GM12878 (cell line): ENCODE measurements at regions not wholly inside any gene's neighbourhood (a gene's known extent, or its start where the extent isn't known, plus 50 kb on each side); places are given as distances from the start of the nearest gene placed in this dataset.

Source experiments
- ATAC-seq: fragments of 200-7000 bp; cut with Tn5 transposase; 3 replicates; pipeline ENCODE4 v1.9.1; 2020; ENCODE audit warnings: mild to moderate bottlenecking, moderate library complexity
- BruUV-seq: library from RNA; stranded (reverse); fragments of 400-500 nt; replicated peaks from 2 replicates; lab custom pipeline; 2021; lab: Mats Ljungman, UMichigan
- CTCF ChIA-PET: fragments of 300-600 bp; sonication (Branson Sonifier 250); formaldehyde crosslinking; extraction: SDS; loops from one replicate; lab custom pipeline; 2021; ENCODE audit warnings: inconsistent platforms; lab: Yijun Ruan, JAX
- POLR2A ChIA-PET: fragments of 350-600 bp; formaldehyde crosslinking; extraction: SDS; loops from one replicate; lab custom pipeline; 2021; ENCODE audit warnings: inconsistent platforms; lab: Charles Lee
- RAD21 ChIA-PET: fragments of 300-600 bp; sonication (Branson Sonifier 250); formaldehyde crosslinking; loops from one replicate; lab custom pipeline; 2023; ENCODE audit warnings: antibody characterized with exemption; ENCODE audit not compliant: unreplicated experiment; lab: Charles Lee
- SMC1A ChIA-PET: fragments of 300-600 bp; sonication (Branson Sonifier 250); formaldehyde crosslinking; loops from one replicate; lab custom pipeline; 2023; ENCODE audit not compliant: unreplicated experiment, uncharacterized antibody; lab: Charles Lee
- DNase-seq: peaks from one replicate; pipeline ENCODE4 v3.0.0-alpha.2; 2011; ENCODE audit warnings: low read depth, low spot score
- FAIRE-seq: peaks from 3 replicates; lab custom pipeline; 2011; peaks lifted over from hg19 to GRCh38; lab: Jason Lieb, UNC
- H2AFZ ChIP-seq: 2 replicates; pipeline ENCODE4 v1.6.0; 2011; ENCODE audit warnings: low read depth, low read length, control low read depth; ENCODE audit not compliant: control insufficient read depth
- H3K27ac ChIP-seq: 2 replicates; pipeline ENCODE4 v1.5.1; 2011; ENCODE audit warnings: control low read depth; ENCODE audit not compliant: control insufficient read depth, insufficient read depth
- H3K27me3 ChIP-seq, 2 experiments: replicated peaks in 1 of 2; 2 replicates each; pipeline versions ENCODE4 v1.6.0 to v1.6.1; 2011; ENCODE audit warnings: low read length in 1 of 2; ENCODE audit not compliant: control insufficient read depth in 2 of 2, insufficient read depth in 2 of 2
- H3K36me3 ChIP-seq, 2 experiments: 2 replicates each; pipeline ENCODE4 v1.5.1; 2011; ENCODE audit warnings: low read length in 1 of 2; ENCODE audit not compliant: control insufficient read depth in 2 of 2, insufficient read depth in 2 of 2
- H3K4me1 ChIP-seq: 2 replicates; pipeline ENCODE4 v1.6.1; 2011; ENCODE audit warnings: mild to moderate bottlenecking, low read length, moderate library complexity, mixed read lengths; ENCODE audit not compliant: control insufficient read depth, insufficient read depth
- H3K4me2 ChIP-seq: 2 replicates; pipeline ENCODE4 v1.6.0; 2011; ENCODE audit warnings: control low read depth; ENCODE audit not compliant: control insufficient read depth, insufficient read depth
- H3K4me3 ChIP-seq: fragments of 200-600 bp; sonication (generic); 2 replicates; pipeline ENCODE4 v1.5.1; 2016
- H3K79me2 ChIP-seq: 2 replicates; pipeline ENCODE4 v1.6.0; 2011; ENCODE audit warnings: low read length; ENCODE audit not compliant: control insufficient read depth, insufficient read depth
- H3K9ac ChIP-seq: 2 replicates; pipeline ENCODE4 v1.8.0; 2011; ENCODE audit warnings: low read length, control low read depth, mixed read lengths; ENCODE audit not compliant: control insufficient read depth, insufficient read depth
- H3K9me3 ChIP-seq: replicated peaks from 3 replicates; pipeline ENCODE4 v1.5.1; 2011; ENCODE audit warnings: mild to moderate bottlenecking, low read length; ENCODE audit not compliant: control insufficient read depth, insufficient read depth
- H4K20me1 ChIP-seq: 2 replicates; pipeline ENCODE4 v1.6.0; 2011; ENCODE audit not compliant: control insufficient read depth, insufficient read depth
- GABPA ChIP-seq: IDR thresholded peaks from 2 replicates; pipeline ENCODE4 v1.6.1; 2014; ENCODE audit warnings: antibody characterized with exemption, low read depth, mild to moderate bottlenecking, inconsistent platforms
- JUNB ChIP-seq: IDR thresholded peaks from 2 replicates; pipeline ENCODE4 v1.6.1; 2016; ENCODE audit warnings: antibody characterized with exemption, mild to moderate bottlenecking
- MEF2B ChIP-seq: fragments of 450-650 bp; IDR thresholded peaks from 2 replicates; pipeline ENCODE4 v1.6.1; 2018; ENCODE audit warnings: mild to moderate bottlenecking, moderate library complexity; ENCODE audit not compliant: partially characterized antibody, poor library complexity, severe bottlenecking
- MTA3 ChIP-seq: IDR thresholded peaks from 2 replicates; pipeline ENCODE4 v1.6.1; 2012; ENCODE audit warnings: low read length, inconsistent platforms, borderline replicate concordance
- RBBP5 ChIP-seq: fragments of 200-600 bp; sonication (generic); conservative IDR thresholded peaks from 2 replicates; pipeline ENCODE4 v1.6.1; 2016
- RELB ChIP-seq: fragments of 450-650 bp; IDR thresholded peaks from 2 replicates; pipeline ENCODE4 v1.6.1; 2017; ENCODE audit warnings: low read depth, mild to moderate bottlenecking, moderate library complexity
- TARDBP ChIP-seq: IDR thresholded peaks from 2 replicates; pipeline ENCODE4 v1.6.1; 2016; ENCODE audit warnings: borderline replicate concordance
- ZNF384 ChIP-seq: IDR thresholded peaks from 2 replicates; pipeline ENCODE4 v1.6.1; 2012; ENCODE audit warnings: low read depth, mild to moderate bottlenecking, low read length, improper control_type of control experiment, borderline replicate concordance
- ZNF687 ChIP-seq: fragments of 450-650 bp; IDR thresholded peaks from 2 replicates; pipeline ENCODE4 v1.6.1; 2017; ENCODE audit warnings: mild to moderate bottlenecking, moderate library complexity
- WGBS: methylation state at CpG from one replicate; pipeline ENCODE4 v1.1.6; 2016; ENCODE audit warnings: low lambda C conversion rate; ENCODE audit not compliant: insufficient replicate concordance, insufficient coverage; ENCODE audit errors: missing lambda C conversion rate; 5-methylcytosine and 5-hydroxymethylcytosine counted together
- in situ Hi-C: fragments of 300-500 bp; cut with MboI; formaldehyde crosslinking; loops from 9 replicates; pipeline ENCODE4 v1.14.3; 2018; ENCODE audit warnings: mixed read lengths
- intact Hi-C: fragments of 100-400 bp; cut with micrococcal nuclease; formaldehyde crosslinking; loops from one replicate; pipeline ENCODE4 v1.14.2; 2022; ENCODE audit not compliant: unreplicated experiment

GRCh38 chr14:82740547-82740946 lies 1206.9 kb upstream of the SEL1L start:
- 13% methylated on average over 4 of the region's 4 CpGs for WGBS
- no TSS peak for BruUV-seq
- Histone ChIP-seq H4K20me1 (no peaks in the 10 kb centered on the region), H3K79me2 (no peaks in the 10 kb centered on the region), H3K4me2 (no peak overlapping the region), H3K9ac (no peak overlapping the region), H2AFZ (no peak overlapping the region), H3K27ac (no peak overlapping the region), H3K27me3 (no peaks in the 10 kb centered on the region), H3K4me1 (no peaks in the 10 kb centered on the region), H3K4me3 (no peak overlapping the region), H3K36me3 (no peaks in the 10 kb centered on the region), H3K9me3 (no peaks in the 10 kb centered on the region)
- CTCF ChIA-PET, result no interaction called here
- intact Hi-C loops, result no loop called here
- DNase-seq (no peak), FAIRE-seq (no peak), ATAC-seq (no peak)
- TF ChIP-seq JUNB (no peak), TARDBP (no peak), RELB (no peak)
- SMC1A ChIA-PET, result no interaction called here
- POLR2A ChIA-PET, result no interaction called here
- in situ Hi-C loops, result no loop called here
- RAD21 ChIA-PET, result no interaction called here

GRCh38 chr14:82755476-82755875 lies 1221.8 kb upstream of the SEL1L start:
- ChIA-PET SMC1A (no interaction called here), RAD21 (no interaction called here), POLR2A (no interaction called here), CTCF (no interaction called here)
- WGBS, result 10% methylated on average over 3 of the region's 3 CpGs
- H2AFZ ChIP-seq, result no peak overlapping the region
- no peaks in the 10 kb centered on the region for H3K36me3 ChIP-seq
- no peaks in the 10 kb centered on the region for H3K27me3 ChIP-seq
- no peak overlapping the region for H3K4me2 ChIP-seq
- H3K9ac ChIP-seq, result no peak overlapping the region
- DNase-seq, result no peak
- H3K79me2 ChIP-seq, result no peaks in the 10 kb centered on the region
- no peaks in the 10 kb centered on the region for H3K4me1 ChIP-seq
- H4K20me1 ChIP-seq, result no peaks in the 10 kb centered on the region
- no TSS peak for BruUV-seq
- no peak for FAIRE-seq
- intact Hi-C loops (no loop called here), in situ Hi-C loops (no loop called here)
- H3K4me3 ChIP-seq, result no peak overlapping the region
- no peak overlapping the region for H3K27ac ChIP-seq
- no peak for ATAC-seq
- H3K9me3 ChIP-seq, result no peaks in the 10 kb centered on the region
- TF ChIP-seq ZNF384 (no peak), MTA3 (no peak), MEF2B (no peak), ZNF687 (no peak), GABPA (no peak), RBBP5 (no peak)
